WERI-Rb-1 (cell line): ENCODE measurements at regions not wholly inside any gene's neighbourhood (a gene's known extent, or its start where the extent isn't known, plus 50 kb on each side); places are given as distances from the start of the nearest gene placed in this dataset.

ENCODE experiments used
- DNase-seq: peaks from one replicate; pipeline ENCODE4 v3.0.0-alpha.2; 2020
- H3K27ac ChIP-seq: fragments of 250-450 bp; sonication (Bioruptor Pico); 2 replicates; pipeline ENCODE4 v1.5.1; 2020; ENCODE audit warnings: mild to moderate bottlenecking, moderate library complexity
- H3K27me3 ChIP-seq: fragments of 250-450 bp; sonication (Bioruptor Pico); 2 replicates; pipeline ENCODE4 v1.5.1; 2021; ENCODE audit warnings: mild to moderate bottlenecking, low read depth, moderate library complexity; ENCODE audit not compliant: insufficient read depth, severe bottlenecking
- H3K36me3 ChIP-seq: fragments of 250-450 bp; sonication (Bioruptor Pico); 2 replicates; pipeline ENCODE4 v1.5.1; 2020; ENCODE audit warnings: mild to moderate bottlenecking, moderate library complexity
- H3K4me3 ChIP-seq: 2 replicates; pipeline ENCODE4 v1.5.1; 2011; ENCODE audit warnings: low read depth, mild to moderate bottlenecking, control low read depth, low read length
- H3K9me3 ChIP-seq: fragments of 250-450 bp; sonication (Bioruptor Pico); 2 replicates; pipeline ENCODE4 v1.5.1; 2021; ENCODE audit warnings: mild to moderate bottlenecking, moderate library complexity; ENCODE audit not compliant: severe bottlenecking
- TF ChIP-seq, protein P1 (sequence below): IDR thresholded peaks from 2 replicates; pipeline ENCODE4 v1.5.1; 2011; ENCODE audit warnings: low read depth, mild to moderate bottlenecking, control low read depth, inconsistent platforms, low read length

DNA sequence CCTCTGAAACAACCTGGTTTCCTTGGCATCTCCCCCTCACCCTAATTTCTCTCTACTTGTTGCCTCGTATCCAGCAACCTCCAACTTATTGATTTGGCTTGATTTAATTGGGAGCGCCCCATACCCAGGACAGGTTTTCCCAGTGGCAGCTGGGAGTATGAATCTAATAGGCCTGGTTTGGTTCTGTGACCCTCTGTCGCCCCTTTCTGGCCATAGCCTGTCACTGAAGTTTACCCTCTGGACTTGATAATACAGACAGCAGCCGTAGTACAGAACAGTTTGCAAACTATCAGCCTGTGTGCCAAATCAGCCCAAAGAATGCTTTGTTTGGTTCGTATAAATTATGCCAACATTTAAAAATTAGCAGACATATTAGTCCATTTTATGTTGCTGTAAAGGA lies 525.1 kb upstream of the GOLIM4 start:
- Histone ChIP-seq H3K9me3 (no peaks in the 10 kb centered on the region), H3K27me3 (no peaks in the 10 kb centered on the region), H3K4me3 (no peak overlapping the region), H3K27ac (no peak overlapping the region), H3K36me3 (no peaks in the 10 kb centered on the region)
- TF ChIP-seq, protein P1, sequence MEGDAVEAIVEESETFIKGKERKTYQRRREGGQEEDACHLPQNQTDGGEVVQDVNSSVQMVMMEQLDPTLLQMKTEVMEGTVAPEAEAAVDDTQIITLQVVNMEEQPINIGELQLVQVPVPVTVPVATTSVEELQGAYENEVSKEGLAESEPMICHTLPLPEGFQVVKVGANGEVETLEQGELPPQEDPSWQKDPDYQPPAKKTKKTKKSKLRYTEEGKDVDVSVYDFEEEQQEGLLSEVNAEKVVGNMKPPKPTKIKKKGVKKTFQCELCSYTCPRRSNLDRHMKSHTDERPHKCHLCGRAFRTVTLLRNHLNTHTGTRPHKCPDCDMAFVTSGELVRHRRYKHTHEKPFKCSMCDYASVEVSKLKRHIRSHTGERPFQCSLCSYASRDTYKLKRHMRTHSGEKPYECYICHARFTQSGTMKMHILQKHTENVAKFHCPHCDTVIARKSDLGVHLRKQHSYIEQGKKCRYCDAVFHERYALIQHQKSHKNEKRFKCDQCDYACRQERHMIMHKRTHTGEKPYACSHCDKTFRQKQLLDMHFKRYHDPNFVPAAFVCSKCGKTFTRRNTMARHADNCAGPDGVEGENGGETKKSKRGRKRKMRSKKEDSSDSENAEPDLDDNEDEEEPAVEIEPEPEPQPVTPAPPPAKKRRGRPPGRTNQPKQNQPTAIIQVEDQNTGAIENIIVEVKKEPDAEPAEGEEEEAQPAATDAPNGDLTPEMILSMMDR = peak; percentile 77
- peak; percentile 59 for DNase-seq

DNA sequence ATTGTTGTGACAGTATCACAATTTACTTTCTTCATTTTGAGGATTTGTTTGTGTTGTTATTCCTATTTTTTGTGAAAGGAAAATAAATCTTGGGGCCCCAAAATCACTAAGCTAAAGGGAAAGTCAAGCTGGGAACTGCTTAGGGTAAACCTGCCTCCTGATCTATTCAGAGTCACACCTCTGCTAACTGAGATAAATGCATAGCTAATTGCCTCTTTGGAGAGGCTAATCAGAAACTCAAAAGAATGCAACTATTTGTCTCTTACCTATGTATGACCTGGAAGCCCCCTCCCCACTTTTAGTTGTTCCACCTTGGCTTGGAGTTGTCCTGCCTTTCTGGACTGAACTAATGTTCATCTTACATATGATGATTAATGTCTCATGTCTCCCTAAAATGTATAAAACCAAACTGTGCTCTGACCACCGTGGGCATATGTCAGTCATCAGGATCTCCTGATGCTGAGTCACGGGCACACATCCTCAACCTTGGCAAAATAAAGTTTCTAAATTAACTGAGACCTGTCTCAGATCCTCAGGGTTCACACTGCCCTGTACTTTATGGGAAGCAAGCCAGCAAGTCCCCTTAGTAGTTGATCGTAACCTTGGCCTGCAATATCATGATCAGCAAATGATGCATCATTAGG lies 523.2 kb upstream of the GOLIM4 start:
- Histone ChIP-seq H3K9me3 (no peaks in the 10 kb centered on the region), H3K4me3 (no peak overlapping the region), H3K27me3 (no peaks in the 10 kb centered on the region), H3K27ac (no peak overlapping the region), H3K36me3 (no peaks in the 10 kb centered on the region)
- TF ChIP-seq, protein P1 = no peak
- DNase-seq = no peak

DNA sequence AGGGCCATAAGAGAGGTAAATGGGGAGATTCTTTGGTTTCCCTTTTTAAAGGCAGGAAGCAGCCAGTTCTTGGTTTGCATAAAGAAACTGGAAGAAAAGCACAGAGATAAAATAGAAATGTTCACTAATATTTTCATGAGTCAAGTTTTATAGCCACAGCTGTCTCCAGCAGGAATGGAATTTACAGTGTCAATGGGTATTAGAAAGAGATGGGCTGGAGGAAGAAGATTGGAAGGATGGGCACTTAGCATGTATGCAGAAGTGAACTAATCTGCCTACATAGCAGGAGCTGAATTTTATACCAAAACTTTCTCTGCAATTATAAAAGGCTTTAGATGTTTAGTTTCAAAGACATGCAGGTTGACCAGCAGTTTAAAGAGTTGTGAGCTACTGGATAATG lies 521.9 kb upstream of the GOLIM4 start:
- TF ChIP-seq, protein P1 = no peak
- no peak overlapping the region for H3K27ac ChIP-seq
- DNase-seq = no peak
- H3K27me3 ChIP-seq = no peaks in the 10 kb centered on the region
- no peaks in the 10 kb centered on the region for H3K9me3 ChIP-seq
- no peaks in the 10 kb centered on the region for H3K36me3 ChIP-seq
- H3K4me3 ChIP-seq = no peak overlapping the region

- no peak for DNase-seq
- Histone ChIP-seq H3K27me3 (no peaks in the 10 kb centered on the region), H3K36me3 (no peaks in the 10 kb centered on the region), H3K4me3 (no peak overlapping the region), H3K9me3 (no peaks in the 10 kb centered on the region), H3K27ac (no peak overlapping the region)
- TF ChIP-seq, protein P1 = no peak
Observed at GRCh38 chr3:168616915-168617314, 521.2 kb upstream of the GOLIM4 start.

DNA sequence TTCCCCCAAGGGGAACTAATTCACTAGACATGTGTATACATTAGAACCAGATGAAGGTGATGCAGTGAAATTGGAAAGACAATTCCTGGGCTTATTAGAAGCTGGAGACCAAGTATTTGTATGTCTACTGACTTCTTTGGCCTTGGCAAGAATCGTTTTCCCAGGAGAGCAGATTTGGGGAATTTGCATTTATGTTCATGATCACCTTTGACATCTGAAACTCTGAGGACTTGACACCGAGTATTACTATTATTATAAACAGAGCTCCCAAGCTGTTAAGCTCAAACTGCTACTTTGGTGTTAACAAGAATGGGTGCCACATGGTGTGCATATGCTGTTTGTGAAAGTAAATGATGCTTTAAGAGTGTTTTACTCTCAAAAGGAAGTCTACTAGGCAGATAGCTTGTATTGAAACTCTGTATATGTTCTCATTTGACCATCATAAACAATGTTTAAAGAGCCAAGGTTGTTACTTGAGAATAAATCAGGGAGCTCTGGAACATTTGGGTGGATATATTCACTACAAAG lies 519.8 kb upstream of the GOLIM4 start:
- DNase-seq = no peak
- no peaks in the 10 kb centered on the region for H3K36me3 ChIP-seq
- no peaks in the 10 kb centered on the region for H3K9me3 ChIP-seq
- H3K27ac ChIP-seq = no peak overlapping the region
- TF ChIP-seq, protein P1 = no peak
- H3K4me3 ChIP-seq = no peak overlapping the region
- no peaks in the 10 kb centered on the region for H3K27me3 ChIP-seq

- Histone ChIP-seq H3K27ac (no peak overlapping the region), H3K9me3 (no peaks in the 10 kb centered on the region), H3K4me3 (no peak overlapping the region), H3K36me3 (no peaks in the 10 kb centered on the region), H3K27me3 (no peaks in the 10 kb centered on the region)
- TF ChIP-seq, protein P1 = no peak
- DNase-seq = no peak
Observed at GRCh38 chr3:168613151-168613550, 517.4 kb upstream of the GOLIM4 start.
